NOMO-1 treated with DMSO at 0.1 percent for 48 hours (cell line): ENCODE measurements at regions not wholly inside any gene's neighbourhood (a gene's known extent, or its start where the extent isn't known, plus 50 kb on each side); places are given as distances from the start of the nearest gene placed in this dataset.

ENCODE experiments used
- DNase-seq: peaks from one replicate; lab custom pipeline; 2025; ENCODE audit not compliant: unreplicated experiment; lab: John Stamatoyannopoulos, UW

- DNase-seq = peak; percentile 89
These were observed 514.2 kb upstream of the DIPK2B start for GRCh38 chrX:45714866-45715265.

- no peak for DNase-seq
These were observed 511.4 kb upstream of the DIPK2B start for GRCh38 chrX:45712067-45712466.

DNA sequence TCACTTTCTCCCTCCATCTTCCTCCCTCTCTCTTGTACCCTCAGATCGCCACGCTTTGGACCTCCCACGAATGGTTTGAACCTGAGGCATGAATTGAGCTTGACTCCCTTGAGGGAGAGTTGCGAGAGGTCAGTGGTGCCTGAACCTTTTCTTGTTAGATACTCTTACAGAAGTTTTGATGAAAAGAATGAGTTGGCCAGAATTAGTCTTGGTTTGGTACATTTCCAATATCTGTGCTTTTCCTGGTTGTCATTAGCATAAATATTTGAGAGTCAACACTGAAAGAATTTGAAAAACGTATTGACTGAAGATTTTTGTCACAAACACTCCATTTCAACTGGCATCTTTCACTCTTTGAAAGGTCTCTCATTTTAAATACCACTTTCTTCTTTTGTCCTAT lies 510.6 kb upstream of the DIPK2B start:
- no peak for DNase-seq

- no peak for DNase-seq
These were observed 509.6 kb upstream of the DIPK2B start for GRCh38 chrX:45710081-45710801.

DNA sequence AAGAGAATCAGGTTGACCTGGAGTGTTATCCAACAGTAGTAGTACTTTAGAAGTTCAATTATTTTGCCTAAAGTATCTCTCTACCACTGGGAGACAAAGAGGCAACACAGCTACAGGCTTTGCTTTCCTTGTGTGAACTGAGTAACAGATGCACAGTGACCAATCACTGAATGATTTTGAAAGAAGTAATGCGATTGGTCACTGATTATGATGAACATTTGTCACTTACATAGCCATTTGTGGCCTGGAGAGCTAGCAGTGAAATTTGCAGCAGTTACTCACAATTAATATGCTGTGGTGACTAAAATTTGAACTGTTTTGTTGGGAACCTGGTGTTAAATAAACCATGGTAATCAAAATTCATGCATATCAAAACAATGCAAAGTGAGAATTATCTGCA lies 508.7 kb upstream of the DIPK2B start:
- no peak for DNase-seq

DNA sequence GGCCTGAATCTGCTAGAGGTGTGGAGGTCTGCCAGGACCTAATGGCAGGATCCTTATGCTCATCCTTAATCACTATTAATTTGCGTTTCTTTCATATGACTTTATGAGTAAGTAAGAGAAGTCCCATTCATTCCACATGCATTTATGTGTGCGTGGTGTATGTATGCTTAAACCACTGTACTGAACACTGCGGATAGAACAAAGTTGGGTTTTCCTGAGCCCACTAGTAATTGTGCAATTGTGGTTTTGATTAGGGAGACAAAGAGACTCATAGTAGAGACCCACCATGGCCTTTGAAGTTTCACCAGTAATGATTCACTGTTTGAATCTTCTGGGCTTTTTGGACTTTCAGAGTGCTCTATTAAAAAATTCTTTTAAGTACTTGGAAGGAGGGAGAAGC lies 498.5 kb upstream of the DIPK2B start:
- DNase-seq = no peak

- DNase-seq = peak; percentile 31
These were observed 496.9 kb upstream of the DIPK2B start for GRCh38 chrX:45697591-45697990.

- DNase-seq = no peak
These were observed 496.1 kb upstream of the DIPK2B start for GRCh38 chrX:45696736-45697135.

DNA sequence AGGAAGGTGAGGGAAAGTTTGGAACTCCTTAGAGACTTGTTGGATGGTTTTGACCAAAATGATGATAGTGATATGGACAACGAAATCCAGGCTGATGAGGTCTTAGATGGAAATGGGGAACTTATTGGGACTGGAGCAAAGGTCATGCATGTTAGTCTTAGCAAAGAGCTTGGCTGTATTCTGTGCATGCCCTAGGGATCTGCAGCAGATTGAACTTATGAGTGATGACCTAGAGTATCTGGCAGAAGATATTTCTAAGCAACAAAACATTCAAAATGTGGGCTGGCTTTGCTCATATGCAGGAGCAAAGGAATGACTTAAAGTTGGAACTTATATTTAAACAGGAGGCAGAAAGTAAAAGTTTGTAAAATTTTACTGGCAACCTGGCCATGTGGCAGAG lies 489.3 kb upstream of the DIPK2B start:
- no peak for DNase-seq

GRCh38 chrX:45683914-45684313 lies 483.2 kb upstream of the DIPK2B start:
- no peak for DNase-seq

DNA sequence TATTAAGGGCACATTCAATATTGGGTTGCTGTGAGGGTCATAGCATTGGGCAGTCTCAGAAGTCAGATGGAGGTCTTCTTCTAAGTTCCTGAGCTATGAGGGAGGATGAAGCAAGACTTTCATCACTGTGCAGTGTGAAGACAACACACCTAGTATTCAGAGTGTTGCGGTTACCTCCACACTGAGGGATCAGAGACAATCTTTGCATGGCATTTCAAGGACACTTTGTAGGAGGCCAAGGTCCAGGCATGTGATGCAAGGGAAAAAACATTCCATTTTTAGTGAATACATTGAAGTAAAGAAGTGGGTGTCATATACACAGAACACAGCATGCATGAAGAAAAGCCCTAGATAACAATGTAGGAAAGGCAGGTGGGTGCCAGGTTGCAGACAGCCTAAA lies 481.2 kb upstream of the DIPK2B start:
- no peak for DNase-seq

GRCh38 chrX:45669715-45670340 lies 469.2 kb upstream of the DIPK2B start:
- no peak for DNase-seq

DNA sequence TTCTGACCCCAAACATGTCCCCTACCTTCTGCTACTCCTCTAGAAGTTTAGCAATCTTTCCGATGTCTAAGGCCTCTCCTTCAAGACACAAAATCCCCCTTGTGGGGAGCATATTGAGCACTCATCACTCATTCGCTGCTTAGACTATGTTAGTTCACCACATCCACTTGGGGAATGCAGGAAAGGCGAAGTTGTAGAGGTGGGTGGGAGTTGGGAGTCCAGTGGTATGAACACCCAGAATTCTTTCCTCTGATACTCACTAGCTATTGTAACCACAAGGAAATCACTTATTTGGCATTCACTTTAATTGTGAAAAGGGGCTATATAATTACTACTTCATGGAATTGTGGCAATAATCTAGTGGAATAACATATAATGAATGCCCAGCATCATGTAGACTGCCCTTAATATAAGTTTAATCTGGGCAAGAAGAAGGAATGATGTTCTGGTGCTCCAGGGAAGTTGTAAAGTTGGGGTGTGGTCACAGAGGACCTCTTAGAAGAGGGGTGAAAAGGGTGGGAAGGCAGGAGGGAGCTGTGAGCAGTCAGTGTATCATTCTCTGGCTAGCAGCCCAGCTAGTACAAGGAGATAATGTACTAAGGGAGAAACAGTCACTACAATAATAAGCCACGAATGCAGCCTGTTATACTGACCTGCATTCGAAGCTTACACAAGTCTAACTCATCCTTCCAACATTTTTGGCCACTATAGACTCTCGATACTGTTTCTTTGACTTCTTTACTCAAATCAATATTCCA lies 468.2 kb upstream of the DIPK2B start:
- no peak for DNase-seq

DNA sequence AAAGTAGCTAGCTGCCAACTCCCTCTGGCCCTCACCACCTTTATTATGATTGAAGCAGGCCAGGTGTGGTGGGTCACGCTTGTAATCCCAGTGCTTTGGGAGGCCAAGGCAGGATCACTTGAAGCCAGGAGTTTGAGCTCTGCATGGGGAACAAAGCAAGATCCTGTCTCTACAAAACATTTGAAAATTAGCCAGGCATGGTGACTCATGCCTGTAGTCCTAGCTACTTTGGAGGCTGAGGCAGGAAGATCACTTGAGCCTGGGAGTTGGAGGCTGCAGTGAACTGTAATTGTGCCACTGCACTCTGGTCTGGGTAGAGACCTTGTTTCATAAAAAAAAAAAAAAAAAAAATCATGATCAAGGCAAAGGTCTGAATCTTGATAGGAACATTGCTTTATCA lies 467.0 kb upstream of the DIPK2B start:
- no peak for DNase-seq

DNA sequence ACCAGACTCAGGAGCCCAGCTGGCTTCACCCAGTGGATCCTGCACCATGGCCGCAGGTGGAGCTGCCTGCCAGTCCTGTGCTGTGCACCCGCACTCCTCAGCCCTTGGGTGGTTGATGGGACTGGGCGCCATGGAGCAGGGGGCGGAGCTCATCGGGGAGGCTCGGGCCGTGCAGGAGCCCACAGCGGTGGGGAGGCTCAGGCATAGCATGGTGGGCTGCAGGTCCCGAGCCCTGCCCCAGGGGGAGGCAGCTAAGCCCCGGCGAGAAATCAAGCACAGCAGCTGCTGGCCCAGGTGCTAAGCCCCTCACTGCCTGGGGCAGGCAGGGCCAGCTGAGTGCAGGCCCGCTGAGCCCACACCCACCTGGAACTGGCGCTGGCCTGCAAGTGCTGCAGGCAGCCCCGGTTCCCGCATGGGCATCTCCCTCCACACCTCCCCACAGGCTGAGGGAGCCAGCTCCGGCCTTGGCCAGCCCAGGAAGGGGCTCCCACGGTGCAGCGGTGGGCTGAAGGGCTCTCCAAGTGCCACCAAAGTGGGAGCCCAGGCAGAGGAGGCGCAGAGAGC lies 464.1 kb upstream of the DIPK2B start:
- no peak for DNase-seq

DNA sequence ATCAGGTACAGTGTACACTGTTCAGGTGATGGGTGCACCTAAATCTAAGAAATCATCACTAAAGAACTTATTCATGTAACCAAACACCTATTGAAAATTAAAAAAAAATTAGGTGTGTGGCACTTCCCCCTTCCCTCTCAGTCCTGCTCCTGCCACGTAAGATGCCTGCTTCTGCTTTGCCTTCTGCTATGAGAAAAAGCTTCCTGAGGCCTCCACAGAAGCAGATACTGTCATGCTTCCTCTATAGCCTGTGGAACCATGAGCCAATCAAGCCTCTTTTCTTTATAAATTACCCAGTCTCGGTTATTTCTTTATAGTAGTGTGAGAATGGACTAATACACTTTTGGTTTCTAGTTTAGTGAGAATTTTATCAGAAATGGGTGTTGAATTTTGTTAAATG lies 459.8 kb upstream of the DIPK2B start:
- peak; percentile 43 for DNase-seq

- DNase-seq = no peak
These were observed 432.7 kb upstream of the DIPK2B start for GRCh38 chrX:45633419-45633818.

GRCh38 chrX:45632506-45632905 lies 431.8 kb upstream of the DIPK2B start:
- no peak for DNase-seq

DNA sequence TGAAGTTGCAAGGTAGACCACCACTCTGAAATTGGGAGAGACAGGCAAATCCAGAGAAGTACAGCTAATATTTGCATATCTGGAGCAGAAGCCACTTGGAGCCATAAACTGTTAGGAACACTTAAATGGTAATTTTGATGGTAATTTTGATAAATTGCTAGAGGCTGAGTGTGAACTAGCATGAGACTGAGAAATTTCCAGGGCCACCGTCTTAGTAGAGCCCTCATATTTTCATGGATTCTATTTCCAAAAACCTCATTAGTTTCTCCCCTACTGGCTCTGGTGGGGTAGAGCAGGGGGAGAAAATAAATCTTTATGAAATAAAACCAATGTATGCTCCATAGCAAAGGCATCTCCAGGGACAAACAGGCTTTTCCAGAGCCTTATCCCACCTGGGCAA lies 429.4 kb upstream of the DIPK2B start:
- no peak for DNase-seq

DNA sequence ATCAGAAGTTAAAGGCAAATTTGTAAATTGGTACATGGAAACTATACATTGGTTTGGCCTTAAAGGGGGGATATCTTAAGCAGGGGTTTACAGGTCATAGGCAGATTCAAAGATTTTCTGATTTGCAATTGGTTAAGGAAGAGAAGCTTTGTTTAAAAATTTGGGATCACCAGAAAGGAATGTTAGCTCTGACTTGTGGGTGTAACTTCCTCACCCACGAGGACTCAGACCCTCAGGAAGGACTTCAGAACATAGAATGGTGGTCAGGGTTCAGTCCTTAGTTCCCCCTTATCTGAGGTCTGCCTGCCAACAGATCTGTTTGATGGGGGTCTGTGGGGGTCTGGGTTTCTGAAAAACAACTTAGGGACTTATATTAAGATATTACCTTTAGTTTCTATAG lies 427.4 kb upstream of the DIPK2B start:
- DNase-seq = no peak

GRCh38 chrX:45623266-45623665 lies 422.6 kb upstream of the DIPK2B start:
- no peak for DNase-seq

GRCh38 chrX:45622538-45622937 lies 421.9 kb upstream of the DIPK2B start:
- DNase-seq = no peak
